ENCODE measurements at regions not wholly inside any gene's neighbourhood (a gene's known extent, or its start where the extent isn't known, plus 50 kb on each side); places are given as distances from the start of the nearest gene placed in this dataset.

- TF ChIP-seq TAF1 (IDR thresholded peaks at IDR 0.05; ENCODE audit: borderline replicate concordance, low read depth, low read length) (no peak), POLR2AphosphoS5 (IDR thresholded peaks at IDR 0.05; ENCODE audit: low read depth, low read length) (no peak)
Measured at GRCh38 chr5:8700671-8701070, 831.7 kb downstream of the MTRR start.
